CD4-positive, alpha-beta T cell (primary cell): ENCODE measurements at regions not wholly inside any gene's neighbourhood (a gene's known extent, or its start where the extent isn't known, plus 50 kb on each side); places are given as distances from the start of the nearest gene placed in this dataset.

Experiments used
- ATAC-seq: fragments of 200-7000 bp; cut with Tn5 transposase; one replicate; pipeline ENCODE4 v1.10.0; 2022; ENCODE audit warnings: mild to moderate bottlenecking; ENCODE audit not compliant: poor library complexity
- CTCF ChIA-PET: fragments of 350-600 bp; sonication (Branson Sonifier 250); formaldehyde crosslinking; loops from one replicate; lab custom pipeline; 2021; ENCODE audit warnings: antibody characterized with exemption, inconsistent platforms; lab: Charles Lee
- POLR2A ChIA-PET: fragments of 350-600 bp; sonication (Branson Sonifier 250); formaldehyde crosslinking; loops from one replicate; lab custom pipeline; 2021; ENCODE audit warnings: antibody characterized with exemption, inconsistent platforms; lab: Charles Lee
- DNase-seq, 14 experiments: peaks; one replicate each; pipeline ENCODE4 v3.0.0-alpha.2; 2013 to 2020; ENCODE audit warnings: mixed read lengths in 2 of 14
- H3K27ac ChIP-seq, 2 donors: one replicate each; pipeline versions ENCODE4 v1.5.1 to v1.7.0; 2013; ENCODE audit warnings: low read length in 2 of 2, low read depth in 1 of 2, mild to moderate bottlenecking in 1 of 2
- H3K27me3 ChIP-seq, 2 experiments: 1 replicate in 1 of 2; 2 replicates in 1 of 2; pipeline versions ENCODE4 v1.6.1 to v1.7.0; 2013; ENCODE audit warnings: low read length in 2 of 2, control low read depth in 1 of 2, mild to moderate bottlenecking in 1 of 2, moderate library complexity in 1 of 2; ENCODE audit not compliant: insufficient read depth in 2 of 2, control insufficient read depth in 1 of 2
- H3K36me3 ChIP-seq: one replicate; pipeline ENCODE4 v1.6.1; 2013; ENCODE audit warnings: low read length, control low read depth; ENCODE audit not compliant: insufficient read depth
- H3K4me1 ChIP-seq: one replicate; pipeline ENCODE4 v1.6.1; 2013; ENCODE audit warnings: low read length, control low read depth; ENCODE audit not compliant: insufficient read depth
- H3K4me3 ChIP-seq: one replicate; pipeline ENCODE4 v1.5.1; 2013; ENCODE audit warnings: mild to moderate bottlenecking, low read length, moderate library complexity
- H3K9me3 ChIP-seq, 2 experiments: 1 replicate in 1 of 2; 2 replicates in 1 of 2; pipeline versions ENCODE4 v1.6.1 to v1.7.0; 2013; ENCODE audit warnings: low read length in 2 of 2, mild to moderate bottlenecking in 2 of 2, control low read depth in 1 of 2, moderate library complexity in 1 of 2; ENCODE audit not compliant: control insufficient read depth in 1 of 2, insufficient read depth in 1 of 2
- H3K27ac Mint-ChIP-seq: one replicate; pipeline ENCODE4 v1.8.0; 2020; ENCODE audit warnings: mixed read lengths
- H3K27me3 Mint-ChIP-seq: one replicate; pipeline ENCODE4 v1.8.0; 2021; ENCODE audit warnings: mixed read lengths
- H3K36me3 Mint-ChIP-seq: one replicate; pipeline ENCODE4 v1.8.0; 2021; ENCODE audit warnings: low read depth, mixed read lengths
- H3K4me1 Mint-ChIP-seq: one replicate; pipeline ENCODE4 v1.8.0; 2021; ENCODE audit warnings: low read depth, mixed read lengths
- H3K4me3 Mint-ChIP-seq: one replicate; pipeline ENCODE4 v1.8.0; 2020; ENCODE audit warnings: mild to moderate bottlenecking, mixed read lengths
- H3K9me3 Mint-ChIP-seq: one replicate; pipeline ENCODE4 v1.8.0; 2020; ENCODE audit warnings: mixed read lengths
- intact Hi-C, 2 experiments: fragments of 100-400 bp; cut with DNase I in 1 of 2; cut with micrococcal nuclease in 1 of 2; formaldehyde crosslinking; loops; one replicate each; pipeline versions ENCODE4 v1.15.1 to v1.9.0; 2023 to 2025; cut with DNase I, micrococcal nuclease
- TF ChIP-seq, protein P1 (sequence below): fragments of 200-600 bp; IDR thresholded peaks from one replicate; pipeline ENCODE4 v1.8.0; 2022; ENCODE audit warnings: antibody characterized with exemption, mild to moderate bottlenecking

DNA sequence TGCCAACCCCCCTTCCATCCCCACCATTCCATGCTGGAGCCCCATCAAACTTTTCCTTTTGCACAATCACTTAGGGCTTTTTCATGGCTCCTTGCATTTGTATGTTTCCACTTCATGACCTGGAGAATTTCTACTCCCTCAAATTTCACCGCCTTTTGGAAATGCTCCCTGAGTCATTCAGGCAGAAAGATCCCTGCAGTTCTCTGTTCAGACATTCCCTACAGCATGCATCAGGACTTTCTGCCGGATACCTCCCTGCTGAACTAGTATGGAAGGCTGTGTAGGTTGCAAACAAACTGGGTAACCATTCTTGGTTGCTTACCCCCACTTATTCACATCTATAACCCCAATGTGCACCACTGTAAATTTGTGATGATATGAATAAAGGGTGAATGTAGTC is 389.6 kb upstream of the CELF4 start:
- Mint-ChIP-seq H3K4me1 (no peaks in the 10 kb centered on the region), H3K4me3 (no peak overlapping the region), H3K27ac (no peak overlapping the region), H3K9me3 (no peaks in the 10 kb centered on the region), H3K36me3 (no peaks in the 10 kb centered on the region), H3K27me3 (no peaks in the 10 kb centered on the region)
- DNase-seq (no peak), ATAC-seq (no peak)
- TF ChIP-seq, protein P1, sequence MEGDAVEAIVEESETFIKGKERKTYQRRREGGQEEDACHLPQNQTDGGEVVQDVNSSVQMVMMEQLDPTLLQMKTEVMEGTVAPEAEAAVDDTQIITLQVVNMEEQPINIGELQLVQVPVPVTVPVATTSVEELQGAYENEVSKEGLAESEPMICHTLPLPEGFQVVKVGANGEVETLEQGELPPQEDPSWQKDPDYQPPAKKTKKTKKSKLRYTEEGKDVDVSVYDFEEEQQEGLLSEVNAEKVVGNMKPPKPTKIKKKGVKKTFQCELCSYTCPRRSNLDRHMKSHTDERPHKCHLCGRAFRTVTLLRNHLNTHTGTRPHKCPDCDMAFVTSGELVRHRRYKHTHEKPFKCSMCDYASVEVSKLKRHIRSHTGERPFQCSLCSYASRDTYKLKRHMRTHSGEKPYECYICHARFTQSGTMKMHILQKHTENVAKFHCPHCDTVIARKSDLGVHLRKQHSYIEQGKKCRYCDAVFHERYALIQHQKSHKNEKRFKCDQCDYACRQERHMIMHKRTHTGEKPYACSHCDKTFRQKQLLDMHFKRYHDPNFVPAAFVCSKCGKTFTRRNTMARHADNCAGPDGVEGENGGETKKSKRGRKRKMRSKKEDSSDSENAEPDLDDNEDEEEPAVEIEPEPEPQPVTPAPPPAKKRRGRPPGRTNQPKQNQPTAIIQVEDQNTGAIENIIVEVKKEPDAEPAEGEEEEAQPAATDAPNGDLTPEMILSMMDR: no peak
- no peak overlapping the region for H3K4me3 ChIP-seq
- H3K27me3 ChIP-seq: no peaks in the 10 kb centered on the region
- intact Hi-C loops: no loop called here
- ChIA-PET CTCF (no interaction called here), POLR2A (no interaction called here)
- H3K27ac ChIP-seq: no peak overlapping the region
- peaks cover 0 to 4% of the 10 kb centered on the region in 2 experiments for H3K9me3 ChIP-seq
- H3K4me1 ChIP-seq: no peaks in the 10 kb centered on the region
- no peaks in the 10 kb centered on the region for H3K36me3 ChIP-seq

- no peaks in the 10 kb centered on the region for H3K36me3 ChIP-seq
- Mint-ChIP-seq H3K4me3 (no peak overlapping the region), H3K27me3 (no peaks in the 10 kb centered on the region), H3K9me3 (no peaks in the 10 kb centered on the region), H3K36me3 (no peaks in the 10 kb centered on the region), H3K27ac (no peak overlapping the region), H3K4me1 (no peaks in the 10 kb centered on the region)
- H3K4me1 ChIP-seq: no peaks in the 10 kb centered on the region
- no peaks in the 10 kb centered on the region for H3K27me3 ChIP-seq
- intact Hi-C loops: no loop called here
- no peak overlapping the region for H3K4me3 ChIP-seq
- H3K9me3 ChIP-seq: peaks cover 0 to 4% of the 10 kb centered on the region in 2 experiments
- no peak for DNase-seq
- no peak overlapping the region for H3K27ac ChIP-seq
- ATAC-seq: no peak
- ChIA-PET CTCF (no interaction called here), POLR2A (no interaction called here)
- TF ChIP-seq, protein P1: no peak
Measured at GRCh38 chr18:37953876-37954275, 388.3 kb upstream of the CELF4 start.

- POLR2A ChIA-PET: no interaction called here
Measured at GRCh38 chr18:37948471-37948870, 382.9 kb upstream of the CELF4 start.

More at GRCh38 chr18:37948471-37948870, 382.9 kb upstream of the CELF4 start:
- Histone ChIP-seq H3K36me3 (no peaks in the 10 kb centered on the region), H3K4me1 (no peaks in the 10 kb centered on the region), H3K9me3 (no peaks in the 10 kb centered on the region), H3K27me3 (no peaks in the 10 kb centered on the region), H3K27ac (no peak overlapping the region), H3K4me3 (no peak overlapping the region)
- Mint-ChIP-seq H3K4me3 (no peak overlapping the region), H3K27me3 (no peaks in the 10 kb centered on the region), H3K9me3 (peaks cover 3% of the 10 kb centered on the region), H3K4me1 (no peaks in the 10 kb centered on the region), H3K27ac (no peak overlapping the region), H3K36me3 (no peaks in the 10 kb centered on the region)
- intact Hi-C loops: no loop called here
- DNase-seq (no peak), ATAC-seq (no peak)
- TF ChIP-seq, protein P1: no peak
- CTCF ChIA-PET: no interaction called here
